AG04450 (cell line): ENCODE measurements at regions not wholly inside any gene's neighbourhood (a gene's known extent, or its start where the extent isn't known, plus 50 kb on each side); places are given as distances from the start of the nearest gene placed in this dataset.

Experiments used
- CTCF ChIA-PET: fragments of 300-600, 350-600 bp; formaldehyde crosslinking; extraction: SDS; loops from one replicate; lab custom pipeline; 2022; ENCODE audit warnings: antibody characterized with exemption, inconsistent platforms; lab: Charles Lee
- POLR2A ChIA-PET: fragments of 350-600 bp; formaldehyde crosslinking; extraction: SDS; loops from one replicate; lab custom pipeline; 2021; ENCODE audit warnings: antibody characterized with exemption, inconsistent platforms; lab: Yijun Ruan, JAX
- DNase-seq: peaks from one replicate; pipeline ENCODE4 v3.0.0-alpha.2; 2011; ENCODE audit warnings: low read depth, low spot score
- H3K27ac ChIP-seq: one replicate; pipeline ENCODE4 v1.5.1; 2012; ENCODE audit warnings: low read depth, low read length, control low read depth
- H3K27me3 ChIP-seq: one replicate; pipeline ENCODE4 v1.6.0; 2012; ENCODE audit warnings: low read length; ENCODE audit not compliant: control insufficient read depth, insufficient read depth
- H3K4me3 ChIP-seq: 2 replicates; pipeline ENCODE4 v1.5.1; 2011; ENCODE audit warnings: mild to moderate bottlenecking, low read depth, low read length, control low read depth
- H3K9me3 ChIP-seq: 2 replicates; pipeline ENCODE4 v1.5.1; 2012; ENCODE audit warnings: low read length; ENCODE audit not compliant: control insufficient read depth, insufficient read depth
- TF ChIP-seq, protein P1 (sequence below): IDR thresholded peaks from 2 replicates; pipeline ENCODE4 v1.5.1; 2011; ENCODE audit warnings: low read depth, low read length, control low read depth, inconsistent platforms

DNA sequence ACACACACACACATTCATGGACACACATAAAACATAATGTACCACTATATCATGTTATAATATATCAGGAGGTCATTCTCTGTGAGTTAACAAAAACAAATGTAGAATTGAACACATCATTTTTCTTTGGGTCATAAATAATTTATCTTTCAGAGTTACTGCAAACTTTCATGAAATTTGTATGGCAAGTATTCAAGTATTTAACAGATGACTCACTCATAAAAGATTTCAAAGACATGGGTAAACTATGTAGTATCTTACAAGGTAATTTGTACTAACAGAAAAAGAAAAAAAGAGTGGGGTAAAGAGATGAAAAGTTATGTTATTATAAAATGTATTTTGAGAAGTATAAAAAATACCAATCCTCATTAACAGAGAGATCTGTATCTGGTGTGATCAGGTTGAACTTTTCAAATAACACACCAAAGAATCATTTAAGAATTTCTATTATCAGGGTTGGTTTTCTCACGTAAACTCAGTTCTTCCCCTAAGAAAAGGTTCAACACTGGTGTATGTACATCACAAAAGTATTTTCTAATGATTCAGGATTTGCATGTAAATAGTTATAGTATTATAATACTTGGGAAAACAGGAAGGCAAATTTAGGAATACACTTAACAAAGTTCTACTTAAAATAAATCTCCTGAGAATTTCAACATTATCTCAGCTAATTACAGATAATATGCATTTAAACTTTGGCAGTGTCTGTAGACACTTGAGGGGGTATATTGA lies 933.1 kb upstream of the LRRN3 start:
- Histone ChIP-seq H3K4me3 (no peak overlapping the region), H3K27me3 (no peaks in the 10 kb centered on the region), H3K27ac (no peak overlapping the region), H3K9me3 (no peaks in the 10 kb centered on the region)
- ChIA-PET POLR2A (no interaction called here), CTCF (no interaction called here)
- no peak for DNase-seq
- TF ChIP-seq, protein P1, sequence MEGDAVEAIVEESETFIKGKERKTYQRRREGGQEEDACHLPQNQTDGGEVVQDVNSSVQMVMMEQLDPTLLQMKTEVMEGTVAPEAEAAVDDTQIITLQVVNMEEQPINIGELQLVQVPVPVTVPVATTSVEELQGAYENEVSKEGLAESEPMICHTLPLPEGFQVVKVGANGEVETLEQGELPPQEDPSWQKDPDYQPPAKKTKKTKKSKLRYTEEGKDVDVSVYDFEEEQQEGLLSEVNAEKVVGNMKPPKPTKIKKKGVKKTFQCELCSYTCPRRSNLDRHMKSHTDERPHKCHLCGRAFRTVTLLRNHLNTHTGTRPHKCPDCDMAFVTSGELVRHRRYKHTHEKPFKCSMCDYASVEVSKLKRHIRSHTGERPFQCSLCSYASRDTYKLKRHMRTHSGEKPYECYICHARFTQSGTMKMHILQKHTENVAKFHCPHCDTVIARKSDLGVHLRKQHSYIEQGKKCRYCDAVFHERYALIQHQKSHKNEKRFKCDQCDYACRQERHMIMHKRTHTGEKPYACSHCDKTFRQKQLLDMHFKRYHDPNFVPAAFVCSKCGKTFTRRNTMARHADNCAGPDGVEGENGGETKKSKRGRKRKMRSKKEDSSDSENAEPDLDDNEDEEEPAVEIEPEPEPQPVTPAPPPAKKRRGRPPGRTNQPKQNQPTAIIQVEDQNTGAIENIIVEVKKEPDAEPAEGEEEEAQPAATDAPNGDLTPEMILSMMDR, result no peak

DNA sequence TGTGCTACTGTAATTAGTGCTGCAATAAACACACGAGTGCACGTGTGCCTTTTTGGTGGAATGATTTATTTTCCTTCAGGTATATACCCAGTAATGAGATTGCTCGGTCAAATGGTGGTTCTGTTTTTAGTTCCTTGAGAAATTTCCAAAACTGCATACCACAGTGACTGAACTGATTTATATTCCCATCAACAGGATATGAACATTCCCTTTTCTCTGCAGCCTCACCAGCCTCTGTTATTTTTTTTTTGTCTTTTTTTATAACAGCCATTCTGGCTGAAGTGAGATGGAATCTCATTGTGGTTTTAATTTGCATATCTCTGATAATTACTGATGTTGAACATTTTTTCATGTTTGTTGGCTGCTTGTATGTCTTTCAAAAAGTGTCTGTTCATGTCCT lies 922.9 kb upstream of the LRRN3 start:
- CTCF ChIA-PET, result no interaction called here
- Histone ChIP-seq H3K9me3 (no peaks in the 10 kb centered on the region), H3K27ac (no peak overlapping the region), H3K27me3 (no peaks in the 10 kb centered on the region), H3K4me3 (no peak overlapping the region)
- TF ChIP-seq, protein P1, result no peak
- POLR2A ChIA-PET, result no interaction called here
- no peak for DNase-seq

DNA sequence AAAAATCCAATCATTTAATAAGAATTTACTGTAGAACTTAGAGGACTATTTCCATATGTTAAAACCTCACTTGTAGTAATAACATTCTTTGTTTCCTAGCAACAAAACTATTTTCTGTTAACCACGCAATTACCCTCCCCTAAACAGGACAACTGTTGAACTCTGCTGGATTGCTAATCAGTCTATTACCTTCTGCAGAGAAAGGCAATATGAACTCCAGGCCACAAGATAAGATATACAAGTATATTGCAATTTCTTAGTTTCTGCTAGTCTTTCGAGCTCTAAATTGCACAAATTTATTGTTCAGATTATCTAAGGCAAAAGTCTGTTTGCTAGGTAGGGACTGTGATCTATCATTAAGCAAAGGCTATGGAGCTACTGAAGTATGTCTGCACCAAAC lies 920.1 kb upstream of the LRRN3 start:
- TF ChIP-seq, protein P1, result no peak
- ChIA-PET CTCF (no interaction called here), POLR2A (no interaction called here)
- Histone ChIP-seq H3K9me3 (no peaks in the 10 kb centered on the region), H3K27me3 (no peaks in the 10 kb centered on the region), H3K27ac (no peak overlapping the region), H3K4me3 (no peak overlapping the region)
- DNase-seq, result no peak

DNA sequence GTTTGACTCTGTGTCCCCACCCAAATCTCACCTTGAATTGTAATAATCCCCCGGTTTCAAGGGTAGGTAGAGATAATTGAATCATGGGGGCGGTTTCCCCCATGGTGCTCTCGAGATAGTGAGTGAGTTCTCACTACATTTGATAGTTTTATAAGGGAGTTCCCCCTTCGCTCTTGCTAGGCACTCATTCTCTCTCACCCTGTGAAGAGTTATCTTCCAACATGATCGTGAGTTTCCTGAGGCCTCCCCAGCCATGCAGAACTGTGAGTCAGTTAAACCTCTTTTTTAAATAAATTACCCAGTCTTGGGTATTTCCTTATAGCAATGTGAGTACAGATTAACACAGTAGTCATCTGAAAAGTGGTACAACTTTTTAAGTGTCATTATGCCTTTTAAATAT lies 913.5 kb upstream of the LRRN3 start:
- H3K27ac ChIP-seq, result no peak overlapping the region
- H3K9me3 ChIP-seq, result no peaks in the 10 kb centered on the region
- ChIA-PET CTCF (no interaction called here), POLR2A (no interaction called here)
- H3K4me3 ChIP-seq, result no peak overlapping the region
- TF ChIP-seq, protein P1, result no peak
- no peak for DNase-seq
- no peaks in the 10 kb centered on the region for H3K27me3 ChIP-seq

DNA sequence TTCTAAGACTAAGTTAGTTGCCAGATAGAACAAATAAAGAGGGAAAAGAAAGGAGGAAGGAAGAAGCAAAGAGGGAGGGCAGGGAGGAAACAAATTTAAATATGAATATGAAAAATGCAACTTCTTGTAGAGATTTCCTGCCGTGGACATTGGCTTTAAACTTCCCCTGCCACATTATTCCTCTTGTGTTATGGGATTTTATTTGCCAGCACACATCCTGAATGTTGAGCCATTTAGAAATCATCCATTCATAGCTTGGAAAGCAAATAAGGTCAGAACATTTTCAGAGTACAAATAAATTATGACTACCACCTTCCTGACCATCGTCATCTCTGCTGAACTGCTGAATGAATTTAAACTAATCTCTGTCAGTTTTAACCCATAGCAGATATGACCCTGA lies 911.9 kb upstream of the LRRN3 start:
- POLR2A ChIA-PET, result no interaction called here
- no peaks in the 10 kb centered on the region for H3K9me3 ChIP-seq
- no peak overlapping the region for H3K27ac ChIP-seq
- TF ChIP-seq, protein P1, result no peak
- H3K4me3 ChIP-seq, result no peak overlapping the region
- H3K27me3 ChIP-seq, result no peaks in the 10 kb centered on the region
- DNase-seq, result no peak
- CTCF ChIA-PET, result no interaction called here
